Chondrocyte (in vitro differentiated cells): ENCODE measurements at regions not wholly inside any gene's neighbourhood (a gene's known extent, or its start where the extent isn't known, plus 50 kb on each side); places are given as distances from the start of the nearest gene placed in this dataset.

Source experiments
- DNase-seq: peaks from one replicate; pipeline ENCODE4 v3.0.0; 2021; ENCODE audit warnings: mixed read lengths, low spot score
- H3K27ac Mint-ChIP-seq: one replicate; pipeline ENCODE4 v1.8.0; 2021; ENCODE audit warnings: mild to moderate bottlenecking, moderate library complexity, mixed read lengths; ENCODE audit not compliant: unreplicated experiment
- H3K27me3 Mint-ChIP-seq: 2 replicates; pipeline ENCODE4 v1.8.0; 2021; ENCODE audit warnings: low read depth, mixed read lengths
- H3K36me3 Mint-ChIP-seq: 2 replicates; pipeline ENCODE4 v1.8.0; 2021; ENCODE audit warnings: low read depth, mixed read lengths
- H3K4me1 Mint-ChIP-seq: 2 replicates; pipeline ENCODE4 v1.8.0; 2021; ENCODE audit warnings: low read depth, mild to moderate bottlenecking, mixed read lengths
- H3K4me3 Mint-ChIP-seq: one replicate; pipeline ENCODE4 v1.8.0; 2021; ENCODE audit warnings: mild to moderate bottlenecking, moderate library complexity, mixed read lengths; ENCODE audit not compliant: unreplicated experiment
- H3K9me3 Mint-ChIP-seq: 2 replicates; pipeline ENCODE4 v1.8.0; 2021; ENCODE audit warnings: low read depth, mixed read lengths
- TF ChIP-seq, protein P1 (sequence below): fragments of 200-600 bp; sonication (generic); IDR thresholded peaks from 2 replicates; pipeline ENCODE4 v1.5.0; 2021; ENCODE audit warnings: antibody characterized with exemption, mild to moderate bottlenecking, moderate library complexity

DNA sequence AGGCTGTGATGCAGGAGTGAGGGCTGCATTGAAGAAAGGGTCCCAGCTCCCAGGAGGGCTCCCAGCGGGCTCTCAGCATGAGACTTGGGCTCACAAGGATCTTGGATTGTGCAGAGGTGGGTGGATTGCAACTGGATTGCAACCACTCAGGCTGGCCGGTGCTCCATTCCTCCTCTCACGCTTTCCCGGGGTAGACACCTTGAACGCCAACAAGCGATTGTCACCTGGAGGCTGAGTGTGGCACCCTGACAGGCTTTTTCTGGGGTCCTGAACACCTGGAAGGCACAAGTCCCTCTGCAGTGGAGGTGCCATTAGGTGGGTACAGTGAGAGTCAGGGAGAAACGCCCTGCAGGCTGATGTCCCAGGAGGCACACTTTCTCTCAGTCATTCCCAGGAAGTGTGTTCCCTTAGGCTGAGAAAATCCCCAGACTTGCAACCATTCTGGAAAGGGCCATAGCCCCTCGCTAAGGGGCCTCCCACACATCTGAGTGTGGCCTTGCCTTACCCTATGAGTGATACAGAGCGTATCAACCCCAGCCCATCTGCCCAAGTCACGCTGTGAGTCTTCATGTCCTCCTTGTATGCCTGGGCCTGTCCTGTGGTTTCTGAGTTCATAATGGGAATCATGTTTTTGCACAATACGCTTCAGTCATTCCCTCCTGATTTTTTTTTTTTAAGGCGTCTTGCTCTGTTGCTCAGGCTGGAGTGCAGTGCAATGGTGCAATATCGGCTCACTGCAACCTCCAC lies 488.1 kb downstream of the IRX1 start:
- no peak for DNase-seq

DNA sequence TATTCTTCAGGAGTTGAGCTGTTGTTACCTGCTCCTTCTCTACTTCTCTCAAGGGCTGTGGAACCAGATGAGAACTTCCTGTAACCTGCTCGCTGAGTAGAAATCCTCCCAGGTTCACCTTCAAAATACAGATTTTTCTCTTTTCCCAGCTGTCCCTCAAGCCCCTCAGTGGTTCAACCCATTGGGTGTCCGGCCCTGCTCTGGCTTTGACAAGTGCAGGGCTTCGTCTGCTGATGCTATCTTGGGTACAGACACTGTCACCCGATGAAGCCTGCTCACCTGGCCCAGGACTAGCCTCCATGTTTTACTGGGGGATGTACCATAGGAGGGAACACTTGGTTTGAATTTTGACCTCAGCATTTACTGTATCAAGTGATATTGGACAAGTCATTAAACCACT lies 490.4 kb downstream of the IRX1 start:
- Mint-ChIP-seq H3K9me3 (peaks cover 4% of the 10 kb centered on the region), H3K4me3 (no peak overlapping the region), H3K4me1 (no peaks in the 10 kb centered on the region), H3K27me3 (no peaks in the 10 kb centered on the region), H3K36me3 (no peaks in the 10 kb centered on the region), H3K27ac (no peak overlapping the region)
- DNase-seq = no peak
- TF ChIP-seq, protein P1, sequence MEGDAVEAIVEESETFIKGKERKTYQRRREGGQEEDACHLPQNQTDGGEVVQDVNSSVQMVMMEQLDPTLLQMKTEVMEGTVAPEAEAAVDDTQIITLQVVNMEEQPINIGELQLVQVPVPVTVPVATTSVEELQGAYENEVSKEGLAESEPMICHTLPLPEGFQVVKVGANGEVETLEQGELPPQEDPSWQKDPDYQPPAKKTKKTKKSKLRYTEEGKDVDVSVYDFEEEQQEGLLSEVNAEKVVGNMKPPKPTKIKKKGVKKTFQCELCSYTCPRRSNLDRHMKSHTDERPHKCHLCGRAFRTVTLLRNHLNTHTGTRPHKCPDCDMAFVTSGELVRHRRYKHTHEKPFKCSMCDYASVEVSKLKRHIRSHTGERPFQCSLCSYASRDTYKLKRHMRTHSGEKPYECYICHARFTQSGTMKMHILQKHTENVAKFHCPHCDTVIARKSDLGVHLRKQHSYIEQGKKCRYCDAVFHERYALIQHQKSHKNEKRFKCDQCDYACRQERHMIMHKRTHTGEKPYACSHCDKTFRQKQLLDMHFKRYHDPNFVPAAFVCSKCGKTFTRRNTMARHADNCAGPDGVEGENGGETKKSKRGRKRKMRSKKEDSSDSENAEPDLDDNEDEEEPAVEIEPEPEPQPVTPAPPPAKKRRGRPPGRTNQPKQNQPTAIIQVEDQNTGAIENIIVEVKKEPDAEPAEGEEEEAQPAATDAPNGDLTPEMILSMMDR = no peak

More for the DNA sequence above, 488.1 kb downstream of the IRX1 start:
- no peaks in the 10 kb centered on the region for H3K4me1 Mint-ChIP-seq
- H3K36me3 Mint-ChIP-seq = no peaks in the 10 kb centered on the region
- peaks cover 4% of the 10 kb centered on the region for H3K9me3 Mint-ChIP-seq
- H3K27me3 Mint-ChIP-seq = no peaks in the 10 kb centered on the region
- H3K4me3 Mint-ChIP-seq = no peak overlapping the region
- TF ChIP-seq, protein P1 = no peak
- H3K27ac Mint-ChIP-seq = no peak overlapping the region

DNA sequence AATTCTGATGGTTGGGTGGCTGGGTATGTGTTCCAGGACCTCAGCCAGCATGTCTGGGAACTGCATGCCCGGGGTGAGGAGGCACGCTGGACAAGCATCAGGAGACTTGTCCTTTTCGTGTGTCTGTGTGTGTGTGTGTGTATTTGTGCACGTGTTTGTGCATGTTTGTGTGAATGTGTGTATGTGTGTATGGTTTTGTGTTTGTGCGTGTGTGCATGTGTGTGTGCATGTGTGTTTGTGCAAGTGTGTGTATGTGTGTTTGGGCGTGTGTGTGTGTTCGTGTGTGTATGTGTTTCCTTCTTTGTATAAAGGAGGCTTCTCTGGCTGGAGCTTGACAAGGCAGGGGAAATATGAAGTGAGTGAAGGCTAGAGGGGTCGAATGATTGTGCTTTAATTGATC lies 491.5 kb downstream of the IRX1 start:
- TF ChIP-seq, protein P1 = no peak
- no peaks in the 10 kb centered on the region for H3K36me3 Mint-ChIP-seq
- H3K27me3 Mint-ChIP-seq = no peaks in the 10 kb centered on the region
- peaks cover 4% of the 10 kb centered on the region for H3K9me3 Mint-ChIP-seq
- no peak overlapping the region for H3K4me3 Mint-ChIP-seq
- no peak for DNase-seq
- no peaks in the 10 kb centered on the region for H3K4me1 Mint-ChIP-seq
- H3K27ac Mint-ChIP-seq = no peak overlapping the region

DNA sequence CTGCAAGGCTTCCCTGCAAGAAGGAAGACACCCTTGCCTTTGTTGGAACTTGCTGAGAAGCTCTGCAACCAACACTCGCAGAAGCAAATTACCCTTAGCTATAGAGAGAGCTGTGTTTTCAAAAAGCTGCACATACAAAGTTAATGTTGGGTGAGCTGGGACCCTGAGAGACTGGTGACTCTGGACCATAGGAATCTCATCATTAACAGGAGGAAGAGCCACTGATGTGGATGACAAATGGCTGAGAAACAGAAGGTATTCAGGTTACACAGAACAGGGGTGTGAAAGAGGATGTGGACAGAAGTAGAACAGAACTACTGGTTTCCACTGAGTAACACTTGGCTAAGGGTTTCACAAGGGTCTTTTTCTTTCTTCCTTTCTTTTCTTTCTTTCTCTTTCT lies 493.5 kb downstream of the IRX1 start:
- Mint-ChIP-seq H3K27me3 (no peaks in the 10 kb centered on the region), H3K4me3 (no peak overlapping the region), H3K9me3 (peaks cover 4% of the 10 kb centered on the region), H3K4me1 (no peaks in the 10 kb centered on the region), H3K36me3 (no peaks in the 10 kb centered on the region), H3K27ac (no peak overlapping the region)
- no peak for DNase-seq
- TF ChIP-seq, protein P1 = no peak

DNA sequence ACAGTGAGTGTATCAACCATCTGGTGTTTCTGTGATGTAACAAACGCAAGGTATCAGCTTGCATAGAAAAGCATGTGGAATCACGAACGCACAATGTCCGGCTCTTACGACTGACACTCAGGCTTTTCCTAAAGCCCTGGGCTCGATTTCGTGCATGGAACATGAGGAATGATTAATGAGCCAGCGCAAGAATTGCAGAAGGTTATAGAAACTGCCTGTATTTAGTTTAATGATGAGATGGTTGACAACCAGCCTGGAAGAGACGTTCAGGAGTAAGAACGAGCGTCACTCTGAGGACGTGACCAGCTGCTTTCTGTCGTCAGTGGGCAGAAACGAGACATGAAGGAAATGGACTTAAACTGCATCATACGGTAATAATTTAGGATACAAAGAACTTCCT lies 497.6 kb downstream of the IRX1 start:
- TF ChIP-seq, protein P1 = no peak
- H3K27ac Mint-ChIP-seq = no peak overlapping the region
- H3K9me3 Mint-ChIP-seq = no peaks in the 10 kb centered on the region
- no peaks in the 10 kb centered on the region for H3K36me3 Mint-ChIP-seq
- no peaks in the 10 kb centered on the region for H3K27me3 Mint-ChIP-seq
- peaks cover 12% of the 10 kb centered on the region for H3K4me1 Mint-ChIP-seq
- no peak overlapping the region for H3K4me3 Mint-ChIP-seq
- DNase-seq = no peak
